ENCODE measurements at regions not wholly inside any gene's neighbourhood (a gene's known extent, or its start where the extent isn't known, plus 50 kb on each side); places are given as distances from the start of the nearest gene placed in this dataset.

GRCh38 chr15:60204131-60204885 lies 193.5 kb downstream of the ANXA2 start:
- no peak for TF ChIP-seq EZH2 (IDR thresholded peaks at IDR 0.05; ENCODE audit: borderline replicate concordance)
- TF ChIP-seq EZH2phosphoT487 (IDR thresholded peaks at IDR 0.05; ENCODE audit: low read depth, severe bottlenecking, unreplicated experiment): no peak
- TF ChIP-seq CTCF (IDR thresholded peaks at IDR 0.05; ENCODE audit: poor library complexity): no peak
- Histone ChIP-seq H4K20me1 (ENCODE audit: insufficient read depth, poor library complexity, severe bottlenecking) (no peaks in the 10 kb centered on the region), H3K27me3 (peaks cover 26% of the 10 kb centered on the region), H3K9me3 (ENCODE audit: low read depth) (no peaks in the 10 kb centered on the region), H3K4me3 (no peak overlapping the region), H3K36me3 (replicated peaks; ENCODE audit: insufficient read depth, low read depth) (no peaks in the 10 kb centered on the region), H3K79me2 (no peaks in the 10 kb centered on the region), H3K9me2 (replicated peaks; ENCODE audit: insufficient read depth) (no peaks in the 10 kb centered on the region), H3K4me2 (no peak overlapping the region), H3K4me1 (ENCODE audit: insufficient read depth) (no peaks in the 10 kb centered on the region), H3K27ac (no peak overlapping the region), H2AFZ (no peak overlapping the region)
- 79% methylated on average over 11 of the region's 11 CpGs for WGBS (ENCODE audit: low lambda C conversion rate, missing lambda C conversion rate)
- no peak for DNase-seq (ENCODE audit: low spot score)

- no peaks in the 10 kb centered on the region for H3K36me3 ChIP-seq (replicated peaks; ENCODE audit: insufficient read depth, low read depth)
- no peak overlapping the region for H3K27ac ChIP-seq
- TF ChIP-seq EZH2phosphoT487 (IDR thresholded peaks at IDR 0.05; ENCODE audit: low read depth, severe bottlenecking, unreplicated experiment): no peak
- TF ChIP-seq EZH2 (IDR thresholded peaks at IDR 0.05; ENCODE audit: borderline replicate concordance): no peak
- TF ChIP-seq CTCF (IDR thresholded peaks at IDR 0.05; ENCODE audit: poor library complexity): no peak
- H3K4me2 ChIP-seq: no peak overlapping the region
- H2AFZ ChIP-seq: no peak overlapping the region
- WGBS (ENCODE audit: low lambda C conversion rate, missing lambda C conversion rate): 78% methylated on average over 4 of the region's 4 CpGs
- no peak overlapping the region for H3K4me3 ChIP-seq
- no peak for DNase-seq (ENCODE audit: low spot score)
- peaks cover 28% of the 10 kb centered on the region for H3K27me3 ChIP-seq
- H3K9me3 ChIP-seq (ENCODE audit: low read depth): no peaks in the 10 kb centered on the region
- H4K20me1 ChIP-seq (ENCODE audit: insufficient read depth, poor library complexity, severe bottlenecking): no peaks in the 10 kb centered on the region
- H3K4me1 ChIP-seq (ENCODE audit: insufficient read depth): no peaks in the 10 kb centered on the region
- no peaks in the 10 kb centered on the region for H3K79me2 ChIP-seq
- H3K9me2 ChIP-seq (replicated peaks; ENCODE audit: insufficient read depth): no peaks in the 10 kb centered on the region
These were observed 189.1 kb downstream of the ANXA2 start for GRCh38 chr15:60208709-60209108.

GRCh38 chr15:60212536-60212935 lies 185.2 kb downstream of the ANXA2 start:
- no peak overlapping the region for H3K27ac ChIP-seq
- H3K79me2 ChIP-seq: no peaks in the 10 kb centered on the region
- DNase-seq (ENCODE audit: low spot score): no peak
- H3K9me3 ChIP-seq (ENCODE audit: low read depth): no peaks in the 10 kb centered on the region
- no peaks in the 10 kb centered on the region for H4K20me1 ChIP-seq (ENCODE audit: insufficient read depth, poor library complexity, severe bottlenecking)
- H3K9me2 ChIP-seq (replicated peaks; ENCODE audit: insufficient read depth): no peaks in the 10 kb centered on the region
- H3K27me3 ChIP-seq: peaks cover 5% of the 10 kb centered on the region
- H3K4me1 ChIP-seq (ENCODE audit: insufficient read depth): no peaks in the 10 kb centered on the region
- H2AFZ ChIP-seq: no peak overlapping the region
- H3K36me3 ChIP-seq (replicated peaks; ENCODE audit: insufficient read depth, low read depth): no peaks in the 10 kb centered on the region
- no peak for TF ChIP-seq EZH2 (IDR thresholded peaks at IDR 0.05; ENCODE audit: borderline replicate concordance)
- TF ChIP-seq EZH2phosphoT487 (IDR thresholded peaks at IDR 0.05; ENCODE audit: low read depth, severe bottlenecking, unreplicated experiment): no peak
- TF ChIP-seq CTCF (IDR thresholded peaks at IDR 0.05; ENCODE audit: poor library complexity): no peak
- no peak overlapping the region for H3K4me2 ChIP-seq
- WGBS (ENCODE audit: low lambda C conversion rate, missing lambda C conversion rate): 63% methylated on average over 4 of the region's 4 CpGs
- no peak overlapping the region for H3K4me3 ChIP-seq

Data from hepatocyte (in vitro differentiated cells).